ENCODE measurements at regions not wholly inside any gene's neighbourhood (a gene's known extent, or its start where the extent isn't known, plus 50 kb on each side); places are given as distances from the start of the nearest gene placed in this dataset.

DNA sequence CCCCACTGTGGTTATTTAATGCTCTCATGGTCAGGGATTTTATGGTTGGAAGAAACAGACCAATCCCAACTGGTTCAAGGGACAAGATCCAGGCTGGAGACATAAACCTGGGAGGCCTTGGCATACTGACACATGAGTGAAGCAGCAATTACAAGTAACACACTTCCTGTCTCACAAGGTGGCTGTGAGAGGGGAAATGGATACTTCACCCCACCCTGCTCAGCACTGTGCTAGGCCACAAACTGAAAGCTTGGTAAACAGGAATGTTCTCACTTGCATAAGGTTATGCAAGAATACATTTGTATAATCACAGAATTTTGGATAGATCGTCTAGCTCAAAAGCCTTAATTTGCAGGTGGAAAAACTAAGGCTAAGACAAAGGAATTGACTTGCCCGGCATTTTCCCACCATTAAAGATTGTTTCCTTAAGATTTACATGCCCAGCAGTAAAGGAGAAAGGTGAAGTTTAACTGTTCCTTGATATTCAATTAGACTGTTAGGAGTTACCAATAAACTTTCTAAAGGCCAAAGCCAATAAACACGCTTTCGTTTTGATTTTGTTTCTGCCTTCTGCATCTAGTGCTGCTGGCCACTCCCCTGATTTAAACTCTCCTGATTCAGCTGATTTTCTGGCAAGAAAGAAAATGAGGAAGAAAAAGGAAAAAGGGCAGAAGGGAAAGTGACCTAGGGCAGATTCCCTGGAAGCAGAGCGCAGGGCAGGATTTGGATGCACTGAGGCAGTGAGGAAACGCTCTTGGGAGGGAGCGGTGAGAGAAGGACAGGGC, 215.6 kb upstream of the CDH5 start:
- no peak for DNase-seq (ENCODE audit: low read depth)

DNA sequence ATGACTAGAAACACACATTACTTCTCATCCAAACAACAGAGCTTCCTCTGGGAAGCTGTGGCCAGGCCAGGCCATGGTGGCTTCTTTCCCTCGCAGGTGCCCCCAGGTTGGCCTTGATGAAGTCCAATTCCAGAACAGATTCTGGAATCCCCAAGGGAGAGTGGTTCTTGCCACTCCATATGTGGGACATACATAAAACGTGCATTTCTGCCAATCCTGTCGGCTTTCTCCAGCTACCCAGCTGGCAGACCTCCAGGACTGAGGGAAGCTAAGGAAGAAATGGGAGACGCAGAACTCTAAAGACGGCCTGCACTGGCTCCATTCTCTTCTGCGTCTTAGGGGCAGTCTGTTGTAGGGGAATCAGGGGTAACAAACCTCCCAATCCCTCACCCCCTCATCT, 219.2 kb upstream of the CDH5 start:
- no peak for DNase-seq (ENCODE audit: low read depth)

DNA sequence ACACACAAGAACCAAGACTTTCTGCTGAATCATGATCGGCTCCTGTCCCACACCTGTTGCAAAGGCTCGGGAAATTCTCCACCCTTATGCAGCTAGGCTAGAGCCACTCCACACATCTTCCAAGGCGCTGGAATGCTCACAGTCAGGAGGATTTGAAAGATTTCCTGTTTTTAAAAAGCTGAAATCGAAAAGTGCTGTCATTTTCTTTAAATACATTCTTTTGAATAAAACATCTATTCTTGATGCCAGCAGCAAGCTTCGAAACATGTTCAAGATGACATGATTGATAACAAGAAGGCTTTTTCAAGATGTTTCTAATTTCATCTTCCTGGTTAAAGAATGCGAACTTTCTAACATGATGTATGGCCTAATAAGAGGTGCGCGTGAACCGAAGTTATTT, 219.7 kb upstream of the CDH5 start:
- no peak for DNase-seq (ENCODE audit: low read depth)

DNA sequence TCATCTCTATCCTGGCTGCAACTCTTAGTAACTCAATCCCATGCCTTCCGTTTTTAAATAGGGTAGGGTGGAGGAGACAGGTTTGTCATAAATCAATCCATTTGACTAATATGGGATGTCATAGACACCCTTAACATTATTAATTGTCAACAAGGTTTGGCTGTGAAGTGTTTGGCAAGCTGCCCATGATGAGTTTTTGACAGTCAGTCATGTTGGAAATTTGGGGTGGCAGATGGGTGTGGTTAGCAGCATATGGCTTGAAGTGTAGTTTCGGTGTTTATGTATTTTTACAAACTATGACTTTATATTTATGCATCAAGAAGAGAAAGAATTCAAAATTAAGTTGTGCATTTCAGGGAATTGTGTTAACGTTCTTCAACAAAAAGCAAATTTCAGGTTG, 221.8 kb upstream of the CDH5 start:
- no peak for DNase-seq (ENCODE audit: low read depth)

DNA sequence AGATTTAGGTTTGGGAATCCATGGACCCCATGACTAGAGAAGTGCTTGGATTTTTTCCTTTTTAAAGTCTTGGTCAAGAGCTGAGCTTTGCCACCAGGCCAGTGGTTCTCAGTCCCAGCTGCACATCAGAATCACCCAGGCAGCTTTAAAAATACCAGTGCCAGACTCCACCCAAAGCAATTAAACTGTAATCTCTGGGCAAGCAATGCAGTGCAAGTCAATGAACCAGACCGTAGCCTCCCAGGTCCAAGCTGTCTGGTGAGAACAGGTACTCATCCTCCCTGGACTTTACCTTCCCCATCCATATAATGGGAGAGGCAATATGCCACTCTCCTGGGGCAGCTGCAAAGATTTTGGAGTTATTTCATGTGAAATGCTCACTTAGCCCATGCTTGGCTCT, 223.1 kb upstream of the CDH5 start:
- no peak for DNase-seq (ENCODE audit: low read depth)

DNA sequence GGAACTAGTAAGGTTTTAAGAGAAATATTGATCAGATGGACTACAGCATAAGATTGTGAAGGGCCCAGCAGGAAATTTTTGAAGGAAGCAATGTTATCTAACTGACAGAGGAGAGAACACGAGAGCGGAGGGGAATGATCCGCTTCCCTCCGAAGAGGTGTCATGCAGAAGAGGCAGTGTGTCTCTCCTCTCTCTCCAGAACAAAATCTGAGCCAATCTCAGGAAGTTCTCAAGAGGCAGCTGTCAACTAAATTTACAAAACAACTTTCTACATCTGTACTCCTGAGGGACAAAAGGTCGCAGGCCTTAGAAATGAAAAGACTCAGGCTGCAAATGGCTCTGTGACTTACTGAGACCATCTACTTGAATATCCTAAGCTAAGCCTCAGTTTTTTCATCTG, 224.6 kb upstream of the CDH5 start:
- no peak for DNase-seq (ENCODE audit: low read depth)

DNA sequence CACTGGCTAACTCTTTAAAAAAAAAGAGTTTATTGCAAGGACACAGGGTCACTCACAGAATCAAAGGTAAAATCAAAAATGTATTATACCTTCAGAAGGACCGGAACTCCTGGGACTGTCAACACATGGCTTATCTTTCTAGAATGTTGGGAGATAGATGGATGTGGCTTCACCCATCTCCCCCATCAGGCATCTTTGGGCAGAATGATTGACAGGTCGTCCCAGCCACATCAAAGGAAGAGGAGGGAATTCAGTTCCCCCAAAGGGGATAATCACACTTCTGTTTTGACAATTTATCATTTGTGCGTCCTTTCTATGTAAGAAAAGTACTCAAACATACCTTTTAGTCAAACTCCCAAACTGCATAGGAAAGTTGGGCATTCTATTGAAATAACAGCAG, 228.6 kb upstream of the CDH5 start:
- DNase-seq (ENCODE audit: low read depth): no peak

DNA sequence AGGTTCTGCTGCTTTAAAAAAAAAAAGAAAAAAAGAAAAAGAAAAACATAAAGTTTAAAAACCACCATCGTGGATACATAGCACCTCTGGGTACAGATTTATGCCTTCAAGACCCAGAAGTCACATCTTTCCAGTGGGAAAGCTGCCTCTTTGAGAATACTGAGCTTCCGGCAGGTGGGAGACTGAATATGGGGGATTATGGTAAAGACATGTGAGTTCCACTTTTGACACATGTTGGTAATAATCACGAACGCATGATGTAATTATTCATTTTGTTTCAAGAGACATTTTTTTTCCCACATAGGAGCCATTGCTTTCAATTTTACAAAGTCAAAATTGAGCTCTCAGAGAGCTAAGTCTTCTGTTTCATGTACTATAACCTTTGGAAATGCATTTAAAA, 229.7 kb upstream of the CDH5 start:
- no peak for DNase-seq (ENCODE audit: low read depth)

DNA sequence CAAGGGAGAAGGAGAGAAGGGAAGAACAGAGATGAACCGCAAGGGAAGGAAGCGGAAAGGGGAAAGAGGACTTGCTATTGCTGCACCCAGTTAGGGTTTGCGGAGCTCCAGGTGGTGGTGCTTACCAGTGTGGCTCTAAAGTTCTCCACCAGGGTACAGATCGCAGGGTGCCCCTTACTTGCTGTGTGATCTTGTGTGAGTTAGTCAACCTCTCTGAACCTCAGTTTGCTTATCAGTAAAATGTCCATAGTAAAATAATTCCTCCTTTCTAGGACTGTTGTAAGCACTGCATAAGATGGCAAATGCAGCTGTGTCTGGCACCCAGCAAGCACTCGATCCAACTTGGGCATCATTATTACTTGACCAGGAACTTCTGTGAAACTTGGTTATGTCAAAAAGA, 230.7 kb upstream of the CDH5 start:
- DNase-seq (ENCODE audit: low read depth): no peak

DNA sequence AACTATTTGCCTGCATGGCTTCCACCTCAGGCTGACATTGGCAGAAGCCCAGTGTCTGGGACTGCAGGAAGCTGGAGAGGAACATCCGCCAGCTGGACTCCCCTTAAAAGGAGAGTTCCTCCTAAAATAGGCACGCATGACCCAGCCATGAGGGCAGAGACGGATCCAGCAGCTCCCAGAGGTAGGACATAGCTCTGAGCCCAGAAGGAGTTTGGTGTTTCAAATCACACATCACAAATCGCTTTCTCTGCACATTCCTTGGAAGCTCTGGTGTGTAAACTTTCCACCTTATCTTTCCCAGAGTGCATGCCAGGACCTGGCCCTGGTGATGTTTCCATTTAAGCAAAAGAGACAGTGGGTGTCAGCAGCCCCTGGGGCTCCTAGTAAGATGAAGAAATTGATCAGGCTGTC, 231.1 kb upstream of the CDH5 start:
- peak; percentile 47 for DNase-seq (ENCODE audit: low read depth)

DNA sequence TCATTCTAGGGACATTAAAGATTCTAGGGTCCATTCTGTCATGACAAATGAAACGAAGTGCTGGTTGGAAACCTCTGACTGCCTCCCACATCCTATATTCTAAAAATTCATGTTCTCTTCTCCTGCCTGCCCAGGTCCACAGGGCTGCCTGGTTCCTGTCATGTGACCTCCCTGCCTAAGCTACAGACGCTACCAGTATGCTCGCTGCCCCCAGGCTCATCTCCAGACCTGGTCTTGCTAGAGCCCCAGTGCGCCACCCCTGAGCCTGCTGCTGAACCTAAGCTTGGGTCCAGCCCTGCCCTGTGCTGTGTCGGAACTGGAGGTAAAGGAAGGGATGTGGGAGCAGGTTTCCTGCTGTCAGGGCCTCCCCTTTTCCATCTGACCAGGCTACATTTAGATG, 231.6 kb upstream of the CDH5 start:
- DNase-seq (ENCODE audit: low read depth): no peak

DNA sequence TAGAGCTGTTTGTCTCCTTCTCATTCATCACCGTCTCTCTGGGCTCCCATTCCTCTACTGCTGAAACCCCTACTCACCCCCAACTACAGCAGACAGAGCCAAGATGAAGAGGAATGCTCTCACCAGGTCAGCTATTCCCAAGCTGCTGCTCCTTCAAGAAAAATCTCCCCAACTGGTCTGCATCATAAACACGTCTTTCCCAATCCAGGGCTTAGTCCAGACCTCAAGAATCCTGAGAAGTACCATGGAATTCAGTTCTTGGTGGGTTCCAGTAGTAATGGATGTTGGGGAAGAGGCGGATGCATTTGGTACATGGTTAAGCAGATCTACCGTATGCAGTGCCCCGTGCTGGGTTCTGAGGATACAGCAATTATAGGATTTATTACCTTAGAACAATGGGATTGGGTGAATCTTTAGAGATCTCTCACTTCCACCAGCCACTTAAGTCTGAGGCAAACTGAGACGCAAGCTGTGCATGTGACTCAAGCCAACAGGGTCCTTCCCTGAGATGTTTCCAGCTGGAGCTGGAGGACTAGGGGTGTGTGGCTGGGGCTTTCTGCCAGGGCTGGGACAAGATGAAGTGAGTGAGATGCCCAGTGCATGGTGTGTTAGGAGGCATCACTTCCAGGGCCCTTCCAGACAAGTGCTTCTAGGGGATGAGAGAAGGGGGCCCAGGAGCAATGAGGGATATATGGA, 232.7 kb upstream of the CDH5 start:
- no peak for DNase-seq (ENCODE audit: low read depth)

DNA sequence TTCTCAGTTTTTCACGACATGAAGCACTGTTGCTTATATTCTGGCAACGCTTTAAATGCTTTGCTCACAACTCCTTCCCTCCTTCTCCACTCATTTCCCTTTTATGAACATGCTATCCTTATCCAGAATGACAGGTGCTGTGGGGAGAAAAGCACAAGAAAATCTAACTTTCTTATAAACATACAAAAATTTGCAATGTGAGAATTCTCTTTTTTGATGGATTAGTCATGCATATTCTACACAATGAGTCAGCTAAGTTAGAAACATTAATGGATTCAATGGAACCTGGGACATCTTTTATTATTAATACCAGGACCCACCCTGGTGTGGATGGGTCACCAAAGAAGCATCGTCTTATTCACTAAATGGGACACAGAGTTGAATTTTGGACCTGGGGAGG, 234.6 kb upstream of the CDH5 start:
- DNase-seq (ENCODE audit: low read depth): peak; percentile 19

DNA sequence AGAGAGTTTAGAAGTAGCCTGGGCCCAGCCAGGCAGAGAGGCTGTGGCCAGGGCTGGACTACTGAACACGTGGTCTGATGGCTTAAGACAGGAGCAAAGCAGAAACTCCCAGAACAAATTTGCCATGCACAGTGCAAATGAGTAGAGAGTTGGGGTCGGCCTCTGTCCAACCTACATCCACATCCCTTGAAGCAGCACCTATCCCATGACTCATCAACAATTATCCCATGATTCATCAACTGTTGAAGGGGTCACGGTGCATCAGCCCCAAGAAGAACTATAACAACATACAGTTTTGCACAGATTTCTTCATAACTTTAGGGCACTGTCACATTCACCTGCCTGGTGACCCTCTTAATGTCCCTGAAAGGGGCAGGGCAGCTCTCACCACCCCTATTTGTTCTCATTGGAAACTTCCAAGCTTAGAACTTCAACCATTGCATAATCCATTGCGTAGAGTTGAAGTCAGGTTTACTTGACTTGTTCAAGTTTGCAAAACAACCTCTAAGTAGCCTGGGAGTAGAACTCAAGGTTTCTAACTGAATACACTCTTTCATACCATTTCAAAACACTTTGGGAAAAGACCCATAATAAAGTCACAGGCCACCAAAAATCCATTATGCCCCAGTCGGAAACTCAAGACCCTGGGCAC, 235.2 kb upstream of the CDH5 start:
- no peak for DNase-seq (ENCODE audit: low read depth)

DNA sequence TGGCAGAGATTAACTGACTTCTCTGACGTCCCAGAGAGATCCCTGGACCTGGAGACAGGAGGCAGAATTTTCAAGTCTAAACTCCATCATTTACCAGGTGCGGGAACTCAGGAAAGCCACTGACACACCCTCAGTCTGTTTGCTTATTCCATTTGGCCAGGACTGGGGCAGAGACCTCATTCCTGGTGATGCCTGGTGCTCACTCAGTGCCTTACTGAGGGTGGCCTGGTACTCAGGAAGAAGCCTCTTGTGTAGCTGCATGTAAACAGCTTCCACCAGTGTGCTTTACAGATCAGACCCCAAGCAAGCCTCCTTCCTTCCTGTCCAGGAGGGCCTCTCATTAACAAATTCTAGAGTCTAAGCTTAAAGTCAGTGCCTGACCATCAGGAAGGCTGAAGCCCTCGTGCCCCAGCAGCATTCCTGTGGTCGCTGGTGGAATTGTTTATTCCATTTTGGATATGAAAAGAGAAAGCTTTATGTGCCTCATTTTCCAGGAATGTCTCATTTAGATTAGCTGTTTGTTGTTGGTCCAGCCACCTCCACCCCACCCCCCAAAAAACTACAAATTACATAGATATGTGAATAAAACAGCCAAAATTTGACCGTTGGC, 236.1 kb upstream of the CDH5 start:
- peak; percentile 65 for DNase-seq (ENCODE audit: low read depth)

DNA sequence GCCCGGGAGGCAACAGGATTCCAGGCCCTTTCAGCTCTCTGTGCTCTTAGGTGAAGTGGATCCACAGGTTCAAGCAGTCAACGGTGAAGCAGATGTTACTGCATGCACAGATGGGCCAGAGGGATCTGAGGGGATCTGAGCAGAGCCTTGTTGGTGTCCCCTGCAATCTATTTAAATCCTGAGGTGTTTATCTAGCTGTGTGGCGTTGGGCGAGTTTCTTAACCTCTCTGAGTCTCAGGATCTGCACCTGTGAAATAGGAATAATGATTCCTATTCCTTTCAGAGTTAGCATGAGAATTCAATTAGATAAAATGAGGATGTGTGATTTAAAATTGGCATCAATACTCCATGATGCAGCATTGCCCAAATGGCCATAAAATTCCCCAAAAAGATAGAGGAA, 237.3 kb upstream of the CDH5 start:
- no peak for DNase-seq (ENCODE audit: low read depth)

DNA sequence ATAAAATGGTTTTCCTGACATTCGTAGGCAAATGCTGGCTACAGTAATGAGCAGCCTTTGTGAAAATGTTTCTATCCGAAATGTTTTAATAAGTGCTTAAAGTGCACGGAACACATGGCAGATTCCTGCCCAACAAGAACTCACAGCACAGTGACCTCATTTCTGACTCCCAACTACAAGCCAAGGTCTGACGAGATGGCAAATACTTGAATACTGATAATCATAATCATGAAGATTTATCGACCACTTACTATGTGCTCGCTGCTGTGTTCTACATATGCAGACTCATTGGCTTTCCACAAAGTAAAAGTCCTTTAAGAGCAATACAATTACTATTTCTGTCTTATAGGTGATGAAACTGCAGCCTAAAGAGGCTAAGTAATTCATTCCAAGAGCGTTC, 238.1 kb upstream of the CDH5 start:
- DNase-seq (ENCODE audit: low read depth): no peak

DNA sequence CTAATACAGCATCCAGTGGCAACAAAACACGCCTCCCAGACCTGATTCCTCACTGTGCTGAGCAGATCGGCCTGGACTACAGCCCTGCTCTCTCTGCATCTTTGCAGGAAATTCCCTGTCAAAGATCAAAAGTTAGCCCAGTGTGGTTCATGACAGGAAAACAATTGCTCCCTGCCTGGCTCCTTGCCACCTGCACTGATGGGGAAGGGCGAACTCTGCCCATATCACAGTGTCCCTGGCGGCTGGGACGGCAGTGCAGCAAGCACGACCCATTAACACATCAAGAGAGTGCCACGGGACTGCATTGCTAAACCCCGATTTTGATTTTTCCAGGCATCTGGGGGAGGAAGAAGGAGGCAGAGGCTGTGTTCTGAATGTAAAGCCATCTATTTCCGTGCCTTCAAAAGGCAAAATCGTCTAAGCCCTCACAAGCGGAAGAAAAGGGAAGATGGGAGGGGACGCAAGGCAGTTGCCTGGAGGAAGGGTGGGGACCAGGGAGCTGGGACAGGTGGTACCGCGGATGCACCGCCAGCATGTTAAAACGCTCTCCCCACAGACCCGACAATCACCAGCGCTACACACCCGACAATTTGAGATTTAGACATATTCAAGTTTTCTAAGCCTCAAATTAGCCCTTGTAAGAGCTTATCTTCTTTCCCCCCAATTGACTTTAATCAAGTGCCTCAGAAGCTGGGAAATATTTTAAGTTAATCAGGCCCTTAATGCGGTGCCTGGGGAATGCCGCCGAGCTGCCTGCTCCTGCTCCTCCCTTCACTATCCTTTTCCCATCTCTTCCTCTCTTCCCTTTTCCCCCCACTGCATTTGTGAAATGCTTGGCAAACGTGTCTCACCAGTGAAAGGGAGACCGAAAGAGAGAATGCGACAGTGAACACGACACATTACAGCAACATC, 238.8 kb upstream of the CDH5 start:
- no peak for DNase-seq (ENCODE audit: low read depth)

DNA sequence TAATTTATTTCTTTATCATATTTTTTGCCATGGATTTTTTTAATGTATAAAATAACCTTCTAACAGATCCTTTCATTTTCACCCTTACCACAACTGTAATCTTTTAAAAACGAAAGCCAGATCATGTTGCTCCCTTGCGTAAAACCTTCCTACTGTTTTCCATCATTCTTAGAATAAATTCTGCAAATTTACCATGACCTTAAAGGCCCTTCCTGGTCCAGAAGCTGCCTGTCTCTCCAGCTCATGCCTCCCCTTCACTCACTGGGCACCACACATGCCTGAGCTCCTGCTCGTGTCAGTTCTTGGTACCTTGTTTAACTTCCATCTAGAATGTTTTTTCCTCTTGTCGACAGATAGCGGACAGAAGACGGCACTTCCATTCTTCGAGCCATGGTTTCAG, 245.0 kb upstream of the CDH5 start:
- DNase-seq (ENCODE audit: low read depth): no peak

DNA sequence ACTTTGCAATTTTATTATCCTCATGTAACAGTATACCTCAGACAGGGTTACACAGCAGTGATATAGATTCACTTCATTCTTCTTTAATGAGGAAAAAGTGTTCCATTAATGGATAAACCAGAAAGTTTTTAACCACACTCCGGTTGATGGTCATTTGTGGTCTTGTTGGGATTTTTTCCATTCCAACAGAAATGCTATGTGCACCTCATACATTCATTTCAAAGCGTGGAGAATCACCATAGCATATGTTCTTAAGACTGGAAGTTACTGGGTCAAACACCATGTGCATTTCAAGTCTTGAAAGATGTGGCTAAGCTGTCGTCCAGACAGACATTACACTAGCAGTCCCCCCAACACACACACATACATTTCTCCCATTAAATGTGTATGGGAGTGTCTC, 245.8 kb upstream of the CDH5 start:
- DNase-seq (ENCODE audit: low read depth): no peak

Data from myocyte (in vitro differentiated cells).